Astrocyte of the cerebellum (primary cell): ENCODE measurements at regions not wholly inside any gene's neighbourhood (a gene's known extent, or its start where the extent isn't known, plus 50 kb on each side); places are given as distances from the start of the nearest gene placed in this dataset.

Experiments
- DNase-seq: peaks from one replicate; pipeline ENCODE4 v3.0.0-alpha.2; 2011; ENCODE audit warnings: low read depth
- H3K4me3 ChIP-seq: 2 replicates; pipeline ENCODE4 v1.5.1; 2011; ENCODE audit warnings: mild to moderate bottlenecking, low read depth, low read length, moderate library complexity
- in situ Hi-C: cut with HindIII; loops from 2 replicates; pipeline ENCODE4 v1.10.0; 2017; ENCODE audit warnings: low sequenced_read_pairs
- TF ChIP-seq, protein P1 (sequence below): IDR thresholded peaks from 2 replicates; pipeline ENCODE4 v1.5.1; 2012; ENCODE audit warnings: low read length, low read depth, moderate library complexity, mild to moderate bottlenecking; ENCODE audit errors: missing control alignments

DNA sequence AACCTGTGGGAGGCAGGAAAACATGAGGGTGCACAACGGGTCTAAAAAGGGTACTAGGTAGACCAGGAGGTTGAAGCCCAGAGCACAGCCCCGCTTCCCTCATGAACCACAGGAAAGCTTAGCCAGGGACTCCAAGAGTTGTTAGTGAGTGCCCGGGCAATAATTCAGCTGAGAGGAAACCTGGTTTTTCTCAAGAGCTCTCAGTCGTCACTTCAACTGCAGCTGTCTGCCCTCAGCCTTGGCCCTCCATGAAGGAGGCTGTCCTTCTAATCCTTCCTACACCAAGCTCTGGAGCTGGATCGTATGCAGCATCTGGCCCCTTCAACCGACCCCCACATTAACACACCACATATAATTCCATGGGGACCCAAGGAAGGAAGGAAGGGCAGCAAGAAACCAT lies 77.0 kb upstream of the BACE2 start:
- DNase-seq: no peak
- no peak overlapping the region for H3K4me3 ChIP-seq
- in situ Hi-C loops: no loop called here
- TF ChIP-seq, protein P1, sequence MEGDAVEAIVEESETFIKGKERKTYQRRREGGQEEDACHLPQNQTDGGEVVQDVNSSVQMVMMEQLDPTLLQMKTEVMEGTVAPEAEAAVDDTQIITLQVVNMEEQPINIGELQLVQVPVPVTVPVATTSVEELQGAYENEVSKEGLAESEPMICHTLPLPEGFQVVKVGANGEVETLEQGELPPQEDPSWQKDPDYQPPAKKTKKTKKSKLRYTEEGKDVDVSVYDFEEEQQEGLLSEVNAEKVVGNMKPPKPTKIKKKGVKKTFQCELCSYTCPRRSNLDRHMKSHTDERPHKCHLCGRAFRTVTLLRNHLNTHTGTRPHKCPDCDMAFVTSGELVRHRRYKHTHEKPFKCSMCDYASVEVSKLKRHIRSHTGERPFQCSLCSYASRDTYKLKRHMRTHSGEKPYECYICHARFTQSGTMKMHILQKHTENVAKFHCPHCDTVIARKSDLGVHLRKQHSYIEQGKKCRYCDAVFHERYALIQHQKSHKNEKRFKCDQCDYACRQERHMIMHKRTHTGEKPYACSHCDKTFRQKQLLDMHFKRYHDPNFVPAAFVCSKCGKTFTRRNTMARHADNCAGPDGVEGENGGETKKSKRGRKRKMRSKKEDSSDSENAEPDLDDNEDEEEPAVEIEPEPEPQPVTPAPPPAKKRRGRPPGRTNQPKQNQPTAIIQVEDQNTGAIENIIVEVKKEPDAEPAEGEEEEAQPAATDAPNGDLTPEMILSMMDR: no peak

DNA sequence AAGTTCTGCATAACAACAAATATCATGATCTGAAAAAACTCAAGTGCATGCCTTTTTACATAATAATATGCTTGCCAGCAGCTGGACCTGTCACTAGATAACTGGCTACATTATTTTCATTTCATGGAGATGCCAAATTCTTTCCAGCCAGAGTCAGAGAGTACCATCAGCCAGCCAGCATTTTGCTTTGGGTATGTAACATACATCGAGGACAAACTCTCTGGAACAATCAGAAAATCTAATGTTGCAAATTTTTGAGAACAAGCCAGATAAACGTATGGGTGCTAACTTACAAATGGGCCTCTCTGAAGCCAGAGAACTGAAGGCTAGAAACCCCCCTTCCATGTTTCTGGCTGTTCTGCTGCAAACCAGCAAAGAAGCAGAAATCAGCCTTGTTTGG lies 76.3 kb upstream of the BACE2 start:
- TF ChIP-seq, protein P1: no peak

DNA sequence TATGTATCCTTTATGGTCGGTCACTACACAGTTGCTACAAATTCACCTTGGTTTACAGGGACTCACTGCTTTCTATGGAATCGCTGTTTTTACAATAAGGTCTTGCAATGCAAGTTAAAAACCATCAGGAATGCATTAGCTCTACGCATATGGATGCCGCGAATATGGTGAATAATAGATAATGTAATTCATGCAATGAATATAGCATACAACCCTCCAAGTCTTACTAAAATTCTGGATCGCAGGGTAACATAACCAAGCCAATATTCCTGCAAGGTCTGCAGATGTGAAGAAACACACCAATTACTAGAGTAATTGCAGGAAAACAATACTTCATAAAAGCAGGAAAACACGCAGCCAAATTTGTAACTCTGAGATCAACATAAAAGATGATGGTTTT lies 75.6 kb upstream of the BACE2 start:
- TF ChIP-seq, protein P1: no peak
- DNase-seq: no peak
- no peak overlapping the region for H3K4me3 ChIP-seq
- in situ Hi-C loops: no loop called here

More for the DNA sequence above, 76.3 kb upstream of the BACE2 start:
- in situ Hi-C loops: no loop called here
- H3K4me3 ChIP-seq: no peak overlapping the region
- no peak for DNase-seq

DNA sequence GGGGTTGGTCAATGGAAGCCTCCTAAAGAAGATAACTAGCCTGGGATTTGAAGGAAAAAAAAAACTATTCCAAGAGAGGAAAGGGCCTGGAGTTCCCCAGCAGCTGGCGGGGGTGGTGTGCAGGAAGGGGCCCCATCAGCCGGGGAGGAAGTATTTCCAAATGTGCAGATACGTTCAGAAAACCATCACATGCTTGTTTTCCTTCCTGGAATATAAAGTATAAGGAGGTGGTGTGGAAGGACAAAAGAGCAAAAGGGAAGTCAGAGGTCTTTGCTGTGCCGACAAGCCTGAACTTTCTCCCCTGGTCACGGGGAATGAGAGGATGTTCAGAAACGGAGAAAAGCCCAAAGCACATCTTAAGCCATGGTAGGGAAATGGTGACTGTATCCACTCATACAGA lies 72.0 kb upstream of the BACE2 start:
- in situ Hi-C loops: no loop called here
- no peak overlapping the region for H3K4me3 ChIP-seq
- TF ChIP-seq, protein P1: no peak
- no peak for DNase-seq

DNA sequence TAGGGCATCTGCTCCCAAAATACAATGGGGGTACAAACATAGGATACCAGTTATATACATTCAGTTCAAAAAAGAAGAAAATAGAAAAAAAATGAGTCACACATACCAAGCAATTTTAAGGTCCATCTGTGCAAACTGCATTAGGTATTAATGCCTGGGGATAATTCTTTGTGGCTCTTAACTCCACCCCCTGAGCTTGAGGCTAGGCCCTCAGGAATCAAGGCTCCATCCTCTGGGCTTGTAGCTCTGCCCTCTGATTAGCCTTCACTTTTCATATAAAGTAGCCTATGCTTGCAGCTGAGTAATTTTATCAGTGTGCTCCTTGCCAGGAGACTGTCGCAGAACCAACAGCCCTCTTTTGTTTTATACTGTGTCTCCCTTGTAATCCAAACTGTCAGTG lies 69.9 kb upstream of the BACE2 start:
- TF ChIP-seq, protein P1: no peak
- in situ Hi-C loops: no loop called here
- DNase-seq: no peak
- no peak overlapping the region for H3K4me3 ChIP-seq

DNA sequence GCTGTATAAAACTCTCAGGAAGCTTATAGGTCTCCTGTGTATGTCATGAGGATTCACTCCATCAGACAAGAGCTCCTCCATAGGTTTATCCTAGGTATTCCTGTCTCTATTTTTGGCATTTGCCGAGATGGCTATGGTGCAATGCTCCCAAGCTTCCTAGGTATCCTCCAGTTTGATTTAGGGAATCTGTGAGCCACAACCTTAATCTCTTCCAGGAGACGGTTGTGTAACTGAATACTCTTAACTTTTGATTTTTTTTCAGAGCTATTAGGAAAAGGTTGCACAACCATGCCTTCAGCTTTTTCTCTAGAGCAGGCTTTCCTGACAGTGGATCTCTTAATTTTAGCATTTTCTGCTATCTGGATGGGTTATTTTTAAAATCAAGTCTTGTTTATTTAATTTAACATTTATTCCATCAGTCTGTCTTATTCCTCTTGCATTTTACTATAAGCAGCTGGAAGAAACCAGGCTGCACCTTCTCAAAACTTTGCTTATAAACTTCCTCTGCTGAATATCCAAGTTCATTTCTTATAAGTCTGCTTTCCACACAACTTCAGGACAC lies 69.4 kb upstream of the BACE2 start:
- DNase-seq: no peak
- TF ChIP-seq, protein P1: no peak
- in situ Hi-C loops: no loop called here
- H3K4me3 ChIP-seq: no peak overlapping the region
